Fibroblast of villous mesenchyme (primary cell): ENCODE measurements at regions not wholly inside any gene's neighbourhood (a gene's known extent, or its start where the extent isn't known, plus 50 kb on each side); places are given as distances from the start of the nearest gene placed in this dataset.

Experiments used
- DNase-seq: peaks from one replicate; pipeline ENCODE4 v3.0.0-alpha.2; 2010; ENCODE audit warnings: low read depth
- H3K4me3 ChIP-seq: 2 replicates; pipeline ENCODE4 v1.5.1; 2011; ENCODE audit warnings: low read depth, mild to moderate bottlenecking, low read length
- TF ChIP-seq, protein P1 (sequence below): IDR thresholded peaks from 2 replicates; pipeline ENCODE4 v1.5.1; 2012; ENCODE audit warnings: low read depth, mild to moderate bottlenecking, low read length; ENCODE audit not compliant: insufficient read depth

DNA sequence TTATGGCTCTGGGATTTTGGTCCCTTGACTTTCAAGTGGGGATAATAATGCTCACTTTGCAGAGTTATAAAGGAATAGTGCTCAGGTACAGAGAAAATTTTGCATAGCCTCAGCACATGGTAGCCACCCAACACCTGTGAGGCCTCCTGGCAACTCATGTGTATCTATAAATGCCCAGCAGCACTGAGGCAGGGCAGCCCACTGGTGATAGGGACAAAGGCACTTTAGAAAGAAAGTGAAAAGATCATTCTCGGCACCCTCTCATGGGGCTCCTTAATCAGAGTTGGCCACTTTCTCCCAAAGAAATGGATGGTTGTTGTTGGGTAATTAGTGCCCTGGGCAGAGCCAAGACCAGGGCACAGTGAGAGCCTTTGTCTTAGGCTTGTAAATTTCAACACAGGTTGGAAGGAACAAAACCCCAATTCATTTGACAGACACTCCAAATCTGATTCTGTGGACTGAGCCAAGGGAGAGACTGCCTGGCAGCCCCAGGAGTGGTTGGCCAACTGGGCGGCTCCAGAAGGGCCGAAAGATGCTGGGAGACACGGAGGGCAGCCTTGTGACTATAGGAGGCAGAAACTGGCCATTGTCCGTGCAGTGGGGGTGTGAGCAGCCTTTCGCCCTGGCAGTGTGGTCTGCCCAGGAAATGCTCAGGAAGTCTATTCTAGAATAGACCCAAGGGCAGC, 213.2 kb upstream of the RGMA start:
- no peak overlapping the region for H3K4me3 ChIP-seq
- TF ChIP-seq, protein P1, sequence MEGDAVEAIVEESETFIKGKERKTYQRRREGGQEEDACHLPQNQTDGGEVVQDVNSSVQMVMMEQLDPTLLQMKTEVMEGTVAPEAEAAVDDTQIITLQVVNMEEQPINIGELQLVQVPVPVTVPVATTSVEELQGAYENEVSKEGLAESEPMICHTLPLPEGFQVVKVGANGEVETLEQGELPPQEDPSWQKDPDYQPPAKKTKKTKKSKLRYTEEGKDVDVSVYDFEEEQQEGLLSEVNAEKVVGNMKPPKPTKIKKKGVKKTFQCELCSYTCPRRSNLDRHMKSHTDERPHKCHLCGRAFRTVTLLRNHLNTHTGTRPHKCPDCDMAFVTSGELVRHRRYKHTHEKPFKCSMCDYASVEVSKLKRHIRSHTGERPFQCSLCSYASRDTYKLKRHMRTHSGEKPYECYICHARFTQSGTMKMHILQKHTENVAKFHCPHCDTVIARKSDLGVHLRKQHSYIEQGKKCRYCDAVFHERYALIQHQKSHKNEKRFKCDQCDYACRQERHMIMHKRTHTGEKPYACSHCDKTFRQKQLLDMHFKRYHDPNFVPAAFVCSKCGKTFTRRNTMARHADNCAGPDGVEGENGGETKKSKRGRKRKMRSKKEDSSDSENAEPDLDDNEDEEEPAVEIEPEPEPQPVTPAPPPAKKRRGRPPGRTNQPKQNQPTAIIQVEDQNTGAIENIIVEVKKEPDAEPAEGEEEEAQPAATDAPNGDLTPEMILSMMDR: no peak
- no peak for DNase-seq

DNA sequence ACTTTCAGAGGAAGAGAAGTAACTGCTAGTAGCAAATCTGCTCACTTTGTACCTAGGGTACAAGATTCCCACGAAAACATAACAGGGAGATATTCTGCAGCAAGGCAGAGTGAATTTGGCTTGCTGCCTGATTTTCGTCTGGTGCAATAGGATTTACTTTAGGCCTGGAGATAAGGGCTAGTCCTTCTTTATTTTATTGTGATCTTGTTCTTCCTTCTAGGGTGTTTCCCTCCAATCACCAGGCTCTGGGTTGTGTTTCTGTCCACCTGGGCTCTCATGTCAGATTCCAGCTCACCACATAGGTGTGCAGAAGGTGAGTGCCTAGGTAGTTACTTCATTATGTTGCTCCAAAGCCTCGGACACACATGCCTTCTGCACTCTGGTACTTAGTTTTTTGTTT, 211.8 kb upstream of the RGMA start:
- no peak overlapping the region for H3K4me3 ChIP-seq
- TF ChIP-seq, protein P1: no peak
- no peak for DNase-seq

DNA sequence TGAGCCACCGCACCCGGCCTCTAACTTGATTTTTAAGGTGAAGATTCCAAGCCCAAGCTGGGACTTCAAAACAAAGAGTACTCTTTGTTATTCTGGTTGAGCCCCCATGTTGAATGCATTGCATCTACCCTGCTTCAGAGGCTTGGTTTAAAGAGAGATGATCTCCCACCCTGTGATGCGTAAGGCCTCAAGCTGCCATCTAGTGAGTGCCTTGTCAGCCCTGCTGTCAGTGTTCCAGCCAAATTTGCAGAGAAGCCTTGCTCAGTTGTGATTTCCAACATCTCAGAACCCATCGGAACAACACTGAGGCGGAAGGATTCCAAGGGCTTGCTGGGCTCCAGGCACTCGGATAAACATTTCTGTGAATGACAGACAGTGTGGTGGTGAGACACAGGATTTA, 210.7 kb upstream of the RGMA start:
- no peak for DNase-seq
- no peak overlapping the region for H3K4me3 ChIP-seq
- TF ChIP-seq, protein P1: no peak

DNA sequence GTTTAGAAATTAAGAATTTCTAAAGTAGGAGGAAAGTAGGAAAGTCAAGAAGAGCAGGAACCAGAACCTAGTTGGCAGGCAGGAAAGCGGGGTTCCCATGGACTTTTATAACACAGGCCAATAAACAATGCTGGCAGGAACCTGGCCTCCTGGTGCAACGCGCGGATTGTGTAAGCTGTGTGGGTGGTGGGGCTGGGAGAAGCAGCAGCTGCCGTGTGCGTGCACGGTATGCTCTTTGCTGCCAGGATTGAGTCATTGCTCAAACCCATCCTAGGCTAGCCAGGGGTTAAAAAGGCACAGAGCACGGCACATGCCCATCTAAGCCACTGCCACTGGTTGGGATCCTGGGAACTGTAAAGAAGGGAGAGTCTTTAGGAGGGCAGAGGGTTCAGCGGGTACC, 209.9 kb upstream of the RGMA start:
- TF ChIP-seq, protein P1: no peak
- no peak for DNase-seq

DNA sequence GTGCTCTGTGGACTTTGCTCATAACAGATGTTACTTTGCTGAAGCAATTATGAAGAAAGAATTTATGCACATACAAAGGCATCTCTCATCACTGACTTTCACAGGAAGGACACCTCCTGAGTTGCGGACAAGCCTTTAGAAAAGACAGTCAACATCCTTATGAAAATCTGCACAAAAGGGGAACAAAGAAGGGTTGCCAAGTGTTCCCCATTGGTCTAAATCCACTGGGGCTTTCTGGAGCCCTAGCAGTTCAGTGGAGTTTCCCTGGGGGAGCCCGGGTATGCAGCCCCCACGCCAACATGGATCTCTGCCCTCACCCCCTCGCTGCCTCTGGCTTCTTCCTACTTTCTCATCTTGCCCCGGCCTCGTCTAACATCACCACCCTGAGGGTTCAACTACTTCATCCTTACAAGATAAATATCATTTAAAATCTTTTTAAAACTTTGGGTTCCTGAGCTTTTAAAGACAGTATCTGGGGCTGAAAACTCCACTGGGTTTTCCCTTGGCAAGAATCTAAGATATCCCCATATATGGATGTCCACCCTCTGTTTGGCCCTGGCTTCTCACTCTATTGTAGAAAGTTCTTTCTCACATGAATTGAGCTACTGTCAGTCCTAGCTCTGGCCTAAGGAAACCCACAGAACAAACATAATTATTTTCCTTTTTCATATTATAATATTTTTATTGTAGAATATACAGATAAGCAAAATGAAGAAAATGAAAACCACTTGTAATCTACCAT, 207.9 kb upstream of the RGMA start:
- TF ChIP-seq, protein P1: no peak
- no peak for DNase-seq
- H3K4me3 ChIP-seq: no peak overlapping the region

More for the DNA sequence above, 209.9 kb upstream of the RGMA start:
- no peak overlapping the region for H3K4me3 ChIP-seq

DNA sequence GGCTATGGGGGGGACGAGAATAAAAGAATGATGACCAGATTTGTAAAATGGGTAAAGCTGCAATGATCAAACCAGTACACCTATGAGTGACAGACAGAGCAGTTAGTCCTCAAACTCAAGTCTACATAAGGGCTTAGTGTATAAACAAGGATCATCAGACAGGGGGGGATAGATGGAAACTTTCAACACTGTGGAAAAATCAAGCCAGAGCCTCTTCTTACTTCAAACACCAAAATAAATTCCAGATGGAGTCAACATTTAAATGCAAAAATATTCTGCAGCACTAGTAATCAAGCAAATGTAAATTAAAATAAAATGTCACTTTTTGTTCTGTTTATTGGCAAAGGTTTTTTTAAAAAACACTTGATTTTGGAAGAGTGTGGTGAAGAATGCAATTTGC, 205.9 kb upstream of the RGMA start:
- TF ChIP-seq, protein P1: no peak
- no peak overlapping the region for H3K4me3 ChIP-seq
- DNase-seq: no peak
